ENCODE measurements at regions not wholly inside any gene's neighbourhood (a gene's known extent, or its start where the extent isn't known, plus 50 kb on each side); places are given as distances from the start of the nearest gene placed in this dataset.

DNA sequence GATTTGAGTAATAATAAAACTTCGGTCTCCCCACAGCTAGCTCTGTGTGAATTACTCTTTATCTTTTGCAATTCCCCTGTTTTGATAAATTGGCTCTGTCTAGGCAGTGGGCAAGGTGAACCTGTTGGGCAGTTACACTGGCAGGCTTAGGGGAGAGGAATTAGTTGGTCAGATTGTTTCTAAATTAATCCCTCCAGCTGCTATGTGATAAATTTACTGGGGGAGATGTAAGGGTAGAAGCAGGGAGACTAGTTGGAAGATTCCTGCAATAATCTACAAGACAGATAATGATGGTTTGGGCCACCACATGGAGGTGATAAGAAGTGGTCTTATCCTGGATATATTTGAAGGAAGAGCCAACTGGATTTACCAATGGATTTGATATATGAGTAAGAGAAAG lies 118.5 kb upstream of the TACR1 start:
- H3K27ac ChIP-seq, result no peak overlapping the region
- DNase-seq (ENCODE audit: extremely low spot score in 2 of 2), result no peak

DNA sequence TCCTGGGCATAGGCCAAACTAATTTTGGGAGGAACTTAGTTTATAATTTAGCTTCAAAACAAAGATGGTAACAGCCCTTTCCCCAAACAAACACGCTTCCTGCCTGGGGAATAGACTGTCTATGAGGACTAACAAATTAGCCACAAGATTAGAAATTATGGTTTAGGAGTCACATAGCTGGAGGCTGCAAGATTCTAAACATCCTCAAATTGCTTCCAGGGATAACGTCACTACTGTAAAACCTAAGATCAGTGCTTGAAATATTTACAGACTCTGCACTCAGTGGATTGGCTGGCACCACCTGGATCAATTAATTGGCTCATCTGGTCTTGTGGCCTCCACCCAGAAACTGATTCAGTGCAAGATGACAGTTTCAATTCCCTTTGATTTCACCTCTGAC lies 118.0 kb upstream of the TACR1 start:
- Histone ChIP-seq H3K27ac (no peak overlapping the region), H3K36me3 (no peaks in the 10 kb centered on the region), H3K27me3 (no peaks in the 10 kb centered on the region), H3K4me3 (no peak overlapping the region), H3K4me1 (no peaks in the 10 kb centered on the region), H3K9me3 (no peaks in the 10 kb centered on the region)
- intact Hi-C loops (cut with DNase I), result no loop called here
- TF ChIP-seq, protein P1, sequence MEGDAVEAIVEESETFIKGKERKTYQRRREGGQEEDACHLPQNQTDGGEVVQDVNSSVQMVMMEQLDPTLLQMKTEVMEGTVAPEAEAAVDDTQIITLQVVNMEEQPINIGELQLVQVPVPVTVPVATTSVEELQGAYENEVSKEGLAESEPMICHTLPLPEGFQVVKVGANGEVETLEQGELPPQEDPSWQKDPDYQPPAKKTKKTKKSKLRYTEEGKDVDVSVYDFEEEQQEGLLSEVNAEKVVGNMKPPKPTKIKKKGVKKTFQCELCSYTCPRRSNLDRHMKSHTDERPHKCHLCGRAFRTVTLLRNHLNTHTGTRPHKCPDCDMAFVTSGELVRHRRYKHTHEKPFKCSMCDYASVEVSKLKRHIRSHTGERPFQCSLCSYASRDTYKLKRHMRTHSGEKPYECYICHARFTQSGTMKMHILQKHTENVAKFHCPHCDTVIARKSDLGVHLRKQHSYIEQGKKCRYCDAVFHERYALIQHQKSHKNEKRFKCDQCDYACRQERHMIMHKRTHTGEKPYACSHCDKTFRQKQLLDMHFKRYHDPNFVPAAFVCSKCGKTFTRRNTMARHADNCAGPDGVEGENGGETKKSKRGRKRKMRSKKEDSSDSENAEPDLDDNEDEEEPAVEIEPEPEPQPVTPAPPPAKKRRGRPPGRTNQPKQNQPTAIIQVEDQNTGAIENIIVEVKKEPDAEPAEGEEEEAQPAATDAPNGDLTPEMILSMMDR (IDR thresholded peaks at IDR 0.05), result no peak
- TF ChIP-seq POLR2AphosphoS5 (IDR thresholded peaks at IDR 0.05; ENCODE audit: insufficient read depth in 1 of 2, low read depth in 1 of 2) (no peak), POLR2A (IDR thresholded peaks at IDR 0.05) (no peak)
- DNase-seq (ENCODE audit: extremely low spot score in 2 of 2), result no peak

More for the DNA sequence above, 118.5 kb upstream of the TACR1 start:
- Histone ChIP-seq H3K36me3 (no peaks in the 10 kb centered on the region), H3K4me3 (no peak overlapping the region), H3K9me3 (no peaks in the 10 kb centered on the region), H3K4me1 (no peaks in the 10 kb centered on the region), H3K27me3 (no peaks in the 10 kb centered on the region)
- TF ChIP-seq POLR2A (IDR thresholded peaks at IDR 0.05), result no peak
- intact Hi-C loops (cut with DNase I), result no loop called here

DNA sequence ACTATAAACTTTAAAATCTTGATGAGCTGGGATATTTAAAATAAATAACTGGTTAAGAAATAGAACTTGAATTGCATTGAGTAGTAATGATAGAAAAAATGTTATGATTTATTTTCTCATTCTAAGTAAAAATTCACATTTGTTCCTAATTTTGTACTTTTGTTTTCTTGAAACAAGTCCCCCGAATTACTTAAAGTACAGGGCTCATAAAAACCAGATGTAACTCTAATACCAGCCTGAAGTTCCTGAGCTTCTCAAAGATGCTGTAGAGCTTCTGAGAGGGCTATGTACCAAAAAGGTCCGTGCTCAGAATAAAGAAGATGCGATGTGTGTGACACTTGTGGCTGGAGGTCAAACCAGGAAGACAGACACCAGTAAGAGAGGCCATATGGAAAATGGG lies 116.1 kb upstream of the TACR1 start:
- no peaks in the 10 kb centered on the region for H3K4me1 ChIP-seq
- H3K9me3 ChIP-seq, result no peaks in the 10 kb centered on the region
- H3K27me3 ChIP-seq, result no peaks in the 10 kb centered on the region
- H3K36me3 ChIP-seq, result no peaks in the 10 kb centered on the region
- intact Hi-C loops (cut with DNase I), result no loop called here
- H3K27ac ChIP-seq, result no peak overlapping the region
- TF ChIP-seq POLR2A (IDR thresholded peaks at IDR 0.05), result no peak
- no peak for TF ChIP-seq POLR2AphosphoS5 (IDR thresholded peaks at IDR 0.05; ENCODE audit: insufficient read depth in 1 of 2, low read depth in 1 of 2)
- TF ChIP-seq, protein P1 (IDR thresholded peaks at IDR 0.05), result no peak
- DNase-seq (ENCODE audit: extremely low spot score in 2 of 2), result no peak
- H3K4me3 ChIP-seq, result no peak overlapping the region

DNA sequence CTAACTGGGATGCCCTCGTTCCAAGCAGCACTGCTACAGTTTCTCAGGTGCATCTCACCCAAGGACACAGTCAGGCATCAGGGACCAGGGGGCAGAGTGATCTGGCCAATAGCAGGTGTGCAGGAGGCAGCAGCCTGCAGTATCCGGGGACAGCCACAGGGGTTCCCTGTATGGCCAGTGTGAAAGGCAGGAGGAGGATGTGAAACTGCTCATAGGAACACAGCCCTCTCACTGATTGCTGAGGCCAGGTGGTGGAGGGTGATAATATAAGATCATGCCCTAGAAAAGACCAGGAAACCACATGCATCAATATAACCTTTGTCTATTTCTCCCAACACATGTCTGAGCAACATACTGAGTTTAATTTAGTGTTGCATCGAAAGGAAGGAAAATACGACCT lies 112.7 kb upstream of the TACR1 start:
- no peak overlapping the region for H3K27ac ChIP-seq
- H3K9me3 ChIP-seq, result no peaks in the 10 kb centered on the region
- H3K27me3 ChIP-seq, result no peaks in the 10 kb centered on the region
- H3K4me3 ChIP-seq, result no peak overlapping the region
- no peak for DNase-seq (ENCODE audit: extremely low spot score in 2 of 2)
- H3K4me1 ChIP-seq, result no peaks in the 10 kb centered on the region
- intact Hi-C loops (cut with DNase I), result no loop called here
- TF ChIP-seq, protein P1 (IDR thresholded peaks at IDR 0.05), result no peak
- TF ChIP-seq POLR2A (IDR thresholded peaks at IDR 0.05) (no peak), POLR2AphosphoS5 (IDR thresholded peaks at IDR 0.05; ENCODE audit: insufficient read depth in 1 of 2, low read depth in 1 of 2) (no peak)
- no peaks in the 10 kb centered on the region for H3K36me3 ChIP-seq

DNA sequence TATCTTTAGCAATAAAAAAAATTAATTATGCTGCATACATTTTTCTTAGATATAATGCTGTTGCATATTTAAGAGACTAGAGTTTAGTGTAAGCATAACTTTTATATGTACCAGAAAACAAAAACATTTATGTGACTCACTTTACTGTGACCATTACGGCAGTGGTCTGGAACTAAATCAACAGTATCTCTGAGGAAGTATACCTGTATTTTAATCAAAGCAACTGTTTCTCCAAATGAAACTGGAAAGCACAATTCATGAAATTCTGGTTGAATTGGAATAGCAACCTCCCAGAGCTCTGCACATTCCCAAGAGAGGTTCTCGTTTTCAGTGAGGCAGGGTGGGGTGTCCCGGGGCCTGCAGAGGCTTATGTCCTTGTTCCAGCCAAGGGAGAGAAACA lies 112.2 kb upstream of the TACR1 start:
- no peak for DNase-seq (ENCODE audit: extremely low spot score in 2 of 2)
- no peak overlapping the region for H3K4me3 ChIP-seq
- no peak for TF ChIP-seq POLR2A (IDR thresholded peaks at IDR 0.05)
- TF ChIP-seq POLR2AphosphoS5 (IDR thresholded peaks at IDR 0.05; ENCODE audit: insufficient read depth in 1 of 2, low read depth in 1 of 2), result no peak
- TF ChIP-seq, protein P1 (IDR thresholded peaks at IDR 0.05), result no peak
- intact Hi-C loops (cut with DNase I), result no loop called here
- H3K36me3 ChIP-seq, result no peaks in the 10 kb centered on the region
- H3K4me1 ChIP-seq, result no peaks in the 10 kb centered on the region
- no peaks in the 10 kb centered on the region for H3K9me3 ChIP-seq
- no peak overlapping the region for H3K27ac ChIP-seq
- H3K27me3 ChIP-seq, result no peaks in the 10 kb centered on the region

DNA sequence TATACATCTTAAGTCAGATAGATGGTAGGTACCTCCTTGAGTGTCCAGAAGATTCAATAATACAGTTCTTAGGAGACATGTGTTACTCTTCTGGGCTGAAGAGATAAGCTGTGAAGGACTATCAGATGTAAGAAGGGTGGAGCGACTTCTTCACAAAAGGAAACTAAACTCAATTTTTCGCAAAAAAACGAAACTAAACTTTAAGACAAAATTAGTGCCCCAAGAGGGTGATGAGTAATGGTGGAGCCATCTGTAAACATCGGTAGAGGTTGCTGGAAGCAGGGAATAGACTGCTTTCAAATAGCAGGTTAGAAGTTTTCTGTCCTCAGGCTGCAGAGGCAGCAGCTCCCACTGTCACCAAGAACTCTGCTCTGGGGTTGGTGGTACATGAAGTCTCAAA lies 111.6 kb upstream of the TACR1 start:
- H3K4me1 ChIP-seq, result no peaks in the 10 kb centered on the region
- no peaks in the 10 kb centered on the region for H3K9me3 ChIP-seq
- TF ChIP-seq, protein P1 (IDR thresholded peaks at IDR 0.05), result no peak
- TF ChIP-seq POLR2AphosphoS5 (IDR thresholded peaks at IDR 0.05; ENCODE audit: insufficient read depth in 1 of 2, low read depth in 1 of 2), result no peak
- no peak for TF ChIP-seq POLR2A (IDR thresholded peaks at IDR 0.05)
- intact Hi-C loops (cut with DNase I), result no loop called here
- DNase-seq (ENCODE audit: extremely low spot score in 2 of 2), result no peak
- no peak overlapping the region for H3K27ac ChIP-seq
- no peaks in the 10 kb centered on the region for H3K36me3 ChIP-seq
- H3K4me3 ChIP-seq, result no peak overlapping the region
- H3K27me3 ChIP-seq, result no peaks in the 10 kb centered on the region

Data from vagina (tissue), 2 donors.